Sigmoid colon (tissue), 6 donors: ENCODE measurements at regions not wholly inside any gene's neighbourhood (a gene's known extent, or its start where the extent isn't known, plus 50 kb on each side); places are given as distances from the start of the nearest gene placed in this dataset.

Experiments used
- DNase-seq: peaks from one replicate; pipeline ENCODE4 v3.0.0-alpha.2; 2019
- H3K27ac ChIP-seq, 4 donors: fragments of 200-600 bp; sonication (generic); one replicate each; pipeline ENCODE4 v1.5.1; 2016 to 2019; ENCODE audit warnings: mild to moderate bottlenecking in 1 of 4
- H3K27me3 ChIP-seq, 3 donors: fragments of 200-600 bp; sonication (generic); one replicate each; pipeline ENCODE4 v1.5.1; 2019; ENCODE audit warnings: mild to moderate bottlenecking in 1 of 3
- H3K36me3 ChIP-seq, 4 donors: fragments of 200-600 bp; sonication (generic); one replicate each; pipeline ENCODE4 v1.5.1; 2016 to 2019
- H3K4me1 ChIP-seq, 4 donors: fragments of 200-600 bp; sonication (generic); one replicate each; pipeline ENCODE4 v1.5.1; 2017 to 2019
- H3K4me3 ChIP-seq, 4 donors: fragments of 200-600 bp; sonication (generic); one replicate each; pipeline ENCODE4 v1.5.1; 2017 to 2019; ENCODE audit warnings: mild to moderate bottlenecking in 2 of 4, moderate library complexity in 1 of 4
- H3K9me3 ChIP-seq, 4 donors: fragments of 200-600 bp in 3 of 4; sonication (generic) in 3 of 4; one replicate each; pipeline versions ENCODE4 v1.5.1 to v1.6.1; 2013 to 2019
- EP300 ChIP-seq, 4 donors: sonication (generic); formaldehyde crosslinking; IDR thresholded peaks; one replicate each; pipeline ENCODE4 v1.6.1; 2017; ENCODE audit warnings: antibody characterized with exemption in 4 of 4
- POLR2A ChIP-seq, 2 donors: fragments of 450-650 bp; IDR thresholded peaks; one replicate each; pipeline ENCODE4 v1.6.1; 2016; ENCODE audit warnings: antibody characterized with exemption in 2 of 2, mild to moderate bottlenecking in 2 of 2, moderate library complexity in 2 of 2
- POLR2AphosphoS5 ChIP-seq, 4 donors: sonication (generic); formaldehyde crosslinking; IDR thresholded peaks; one replicate each; pipeline ENCODE4 v1.6.1; 2017; ENCODE audit warnings: antibody characterized with exemption in 4 of 4
- WGBS, 2 donors: extraction: QIAGEN DNeasy Blood & Tissue Kit; methylation state at CpG; one replicate each; pipeline ENCODE4 v1.1.7; 2013; 5-methylcytosine and 5-hydroxymethylcytosine counted together
- intact Hi-C: fragments of 100-400 bp; cut with DNase I; formaldehyde crosslinking; loops from one replicate; pipeline ENCODE4 v1.15.1; 2023
- TF ChIP-seq, protein P1 (sequence below), 4 experiments: fragments of 450-650 bp in 3 of 4; fragments of 200-600 bp in 1 of 4; IDR thresholded peaks; one replicate each; pipeline ENCODE4 v1.5.1; 2016 to 2019; ENCODE audit warnings: antibody characterized with exemption in 4 of 4, mild to moderate bottlenecking in 3 of 4, moderate library complexity in 2 of 4
- donor health status: healthy with polysubstance abuse.
- donor health status: healthy.

DNA sequence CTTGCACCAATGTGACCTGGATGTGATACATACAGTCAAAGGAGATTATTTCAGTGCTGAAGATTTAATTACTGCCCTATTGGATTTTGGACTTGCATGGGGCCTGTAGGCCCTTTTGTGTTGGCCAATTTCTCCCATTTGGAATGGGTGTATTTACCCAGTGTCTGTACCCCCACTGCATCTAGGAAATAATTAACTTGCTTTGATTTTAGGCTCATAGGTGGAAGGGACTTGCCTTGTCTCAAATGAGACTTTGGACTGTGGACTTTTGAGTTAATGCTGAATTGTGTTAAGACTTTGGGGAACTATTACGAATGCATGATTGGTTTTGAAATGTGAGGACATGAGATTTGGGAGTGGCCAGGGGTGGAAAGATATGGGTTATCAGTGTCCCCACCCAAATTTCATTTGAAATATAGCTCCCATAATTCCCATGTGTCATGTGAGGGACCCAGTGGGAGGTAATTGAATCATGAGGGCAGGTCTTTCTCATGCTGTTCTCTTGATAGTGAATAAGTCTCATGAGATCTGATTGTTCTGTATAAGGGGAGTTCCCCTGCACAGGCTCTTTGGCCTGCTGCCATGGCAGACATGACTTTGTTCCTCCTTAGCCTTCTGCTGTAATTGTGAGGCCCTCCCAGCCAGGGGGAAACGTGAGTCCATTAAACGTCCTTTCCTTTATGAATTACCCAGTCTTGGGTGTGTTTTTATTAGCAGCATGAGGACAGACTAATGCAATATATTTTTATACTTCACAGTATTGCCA lies 362.2 kb upstream of the SPANXN4 start:
- Histone ChIP-seq H3K27me3 (no peaks in the 10 kb centered on the region), H3K36me3 (no peaks in the 10 kb centered on the region), H3K9me3 (no peaks in the 10 kb centered on the region), H3K4me3 (no peak overlapping the region), H3K4me1 (no peaks in the 10 kb centered on the region), H3K27ac (no peak overlapping the region)
- TF ChIP-seq, protein P1, sequence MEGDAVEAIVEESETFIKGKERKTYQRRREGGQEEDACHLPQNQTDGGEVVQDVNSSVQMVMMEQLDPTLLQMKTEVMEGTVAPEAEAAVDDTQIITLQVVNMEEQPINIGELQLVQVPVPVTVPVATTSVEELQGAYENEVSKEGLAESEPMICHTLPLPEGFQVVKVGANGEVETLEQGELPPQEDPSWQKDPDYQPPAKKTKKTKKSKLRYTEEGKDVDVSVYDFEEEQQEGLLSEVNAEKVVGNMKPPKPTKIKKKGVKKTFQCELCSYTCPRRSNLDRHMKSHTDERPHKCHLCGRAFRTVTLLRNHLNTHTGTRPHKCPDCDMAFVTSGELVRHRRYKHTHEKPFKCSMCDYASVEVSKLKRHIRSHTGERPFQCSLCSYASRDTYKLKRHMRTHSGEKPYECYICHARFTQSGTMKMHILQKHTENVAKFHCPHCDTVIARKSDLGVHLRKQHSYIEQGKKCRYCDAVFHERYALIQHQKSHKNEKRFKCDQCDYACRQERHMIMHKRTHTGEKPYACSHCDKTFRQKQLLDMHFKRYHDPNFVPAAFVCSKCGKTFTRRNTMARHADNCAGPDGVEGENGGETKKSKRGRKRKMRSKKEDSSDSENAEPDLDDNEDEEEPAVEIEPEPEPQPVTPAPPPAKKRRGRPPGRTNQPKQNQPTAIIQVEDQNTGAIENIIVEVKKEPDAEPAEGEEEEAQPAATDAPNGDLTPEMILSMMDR (IDR thresholded peaks at IDR 0.05): no peak
- TF ChIP-seq EP300 (IDR thresholded peaks at IDR 0.05) (no peak), POLR2AphosphoS5 (IDR thresholded peaks at IDR 0.05) (no peak), POLR2A (IDR thresholded peaks at IDR 0.05) (no peak)
- intact Hi-C loops: no loop called here
- 6 to 42% methylated on average over 3 of the region's 3 CpGs for WGBS, 2 donors
- DNase-seq: no peak

DNA sequence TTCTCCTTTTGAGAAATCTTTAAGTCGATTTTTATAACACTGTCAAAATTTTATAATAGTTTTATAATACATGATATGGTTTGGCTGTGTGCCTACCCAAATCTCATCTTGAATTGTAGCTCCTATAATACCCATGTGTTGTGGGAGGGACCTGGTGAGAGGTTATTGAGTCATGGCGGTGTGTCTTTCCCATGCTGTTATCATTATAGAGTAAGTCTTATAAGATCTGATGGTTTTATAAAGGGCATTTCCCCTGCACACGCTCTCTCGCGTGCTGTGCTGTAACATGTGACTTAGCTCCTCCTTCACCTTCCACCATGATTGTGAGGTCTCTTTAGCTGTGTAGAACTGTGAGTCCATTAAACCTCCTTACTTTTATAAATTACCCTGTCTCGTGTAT lies 364.0 kb upstream of the SPANXN4 start:
- TF ChIP-seq, protein P1 (IDR thresholded peaks at IDR 0.05): no peak
- no peak for TF ChIP-seq EP300 (IDR thresholded peaks at IDR 0.05)
- no peak for TF ChIP-seq POLR2A (IDR thresholded peaks at IDR 0.05)
- no peak overlapping the region for H3K4me3 ChIP-seq
- H3K36me3 ChIP-seq: no peaks in the 10 kb centered on the region
- intact Hi-C loops: no loop called here
- no peak overlapping the region for H3K27ac ChIP-seq
- 16 to 79% methylated on average over 6 of the region's 6 CpGs for WGBS, 2 donors
- no peak for DNase-seq
- H3K4me1 ChIP-seq: no peaks in the 10 kb centered on the region
- H3K9me3 ChIP-seq: no peaks in the 10 kb centered on the region
- H3K27me3 ChIP-seq: no peaks in the 10 kb centered on the region

DNA sequence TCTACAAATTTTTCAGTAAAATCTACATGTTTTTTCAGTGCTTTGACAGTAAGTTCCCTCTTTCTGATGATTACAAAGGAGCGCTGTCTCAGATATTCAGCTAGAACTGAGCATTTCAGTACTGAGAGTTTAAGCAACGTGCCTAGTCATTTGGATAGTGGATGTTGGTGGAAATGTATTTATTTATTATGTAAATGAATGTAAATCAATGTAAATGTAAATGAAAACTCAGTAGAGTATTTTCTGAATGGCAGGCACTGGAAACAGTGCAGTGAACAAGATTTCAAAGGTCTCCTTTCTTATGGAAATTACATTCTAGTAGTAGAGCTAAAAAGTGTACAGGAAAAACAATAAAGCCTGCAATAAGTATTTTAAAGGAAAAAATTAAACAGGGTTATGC lies 370.2 kb upstream of the SPANXN4 start:
- TF ChIP-seq EP300 (IDR thresholded peaks at IDR 0.05) (no peak), POLR2AphosphoS5 (IDR thresholded peaks at IDR 0.05) (no peak), POLR2A (IDR thresholded peaks at IDR 0.05) (no peak)
- TF ChIP-seq, protein P1 (IDR thresholded peaks at IDR 0.05): no peak
- Histone ChIP-seq H3K4me3 (no peak overlapping the region), H3K4me1 (no peaks in the 10 kb centered on the region), H3K9me3 (no peaks in the 10 kb centered on the region), H3K27me3 (no peaks in the 10 kb centered on the region), H3K27ac (no peak overlapping the region), H3K36me3 (no peaks in the 10 kb centered on the region)
- intact Hi-C loops: no loop called here
- no peak for DNase-seq
- WGBS, 2 donors: 56 to 62% methylated on average over 2 of the region's 2 CpGs

DNA sequence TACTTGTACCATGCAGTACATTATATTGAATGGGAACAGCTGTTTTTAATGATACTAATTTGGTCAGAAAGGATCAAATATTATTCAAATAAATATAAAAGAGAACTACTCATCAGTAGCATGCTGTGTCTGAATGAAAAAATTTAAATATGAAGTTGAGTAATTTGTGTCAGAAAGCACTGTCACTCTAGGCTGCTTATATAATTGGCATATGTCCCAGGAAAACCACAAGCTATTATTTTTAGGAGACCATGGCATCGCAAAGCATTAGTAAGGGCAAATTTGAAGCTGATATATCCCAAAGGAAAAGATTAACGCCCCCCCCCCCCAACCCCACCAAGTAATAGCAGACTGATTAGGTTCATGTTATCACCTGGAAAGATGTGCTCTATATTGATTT lies 388.5 kb upstream of the SPANXN4 start:
- intact Hi-C loops: no loop called here
- Histone ChIP-seq H3K4me1 (no peaks in the 10 kb centered on the region), H3K4me3 (no peak overlapping the region), H3K27me3 (no peaks in the 10 kb centered on the region), H3K9me3 (no peaks in the 10 kb centered on the region), H3K36me3 (no peaks in the 10 kb centered on the region), H3K27ac (no peak overlapping the region)
- DNase-seq: no peak
- TF ChIP-seq POLR2AphosphoS5 (IDR thresholded peaks at IDR 0.05) (no peak), EP300 (IDR thresholded peaks at IDR 0.05) (no peak), POLR2A (IDR thresholded peaks at IDR 0.05) (no peak)
- TF ChIP-seq, protein P1 (IDR thresholded peaks at IDR 0.05): no peak
- 47 to 50% methylated on average over 2 of the region's 2 CpGs for WGBS, 2 donors

DNA sequence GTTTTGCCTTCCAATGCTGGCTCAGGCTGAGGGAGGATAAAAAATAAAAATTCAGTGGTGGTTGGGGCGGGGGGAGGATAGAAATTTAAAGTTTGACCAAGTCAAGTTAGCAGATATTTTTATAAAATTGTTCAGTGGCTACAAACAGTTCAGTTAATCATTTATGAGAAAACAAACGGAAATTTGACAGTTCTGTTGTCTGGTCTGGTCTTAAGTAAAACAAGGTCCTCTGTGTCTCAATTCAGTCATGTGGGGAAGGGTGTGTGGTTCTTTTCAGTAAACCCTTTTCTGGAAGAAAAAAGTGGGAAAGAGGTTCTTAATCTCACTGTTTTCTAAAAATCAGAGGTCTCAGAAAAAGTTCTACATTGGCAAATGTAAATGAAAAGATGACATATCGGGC lies 409.1 kb upstream of the SPANXN4 start:
- Histone ChIP-seq H3K27ac (no peak overlapping the region), H3K4me1 (no peaks in the 10 kb centered on the region), H3K27me3 (no peaks in the 10 kb centered on the region), H3K36me3 (no peaks in the 10 kb centered on the region), H3K4me3 (no peak overlapping the region), H3K9me3 (no peaks in the 10 kb centered on the region)
- WGBS, 2 donors: 44 to 76% methylated on average over 3 of the region's 3 CpGs
- intact Hi-C loops: no loop called here
- TF ChIP-seq POLR2AphosphoS5 (IDR thresholded peaks at IDR 0.05) (no peak), EP300 (IDR thresholded peaks at IDR 0.05) (no peak), POLR2A (IDR thresholded peaks at IDR 0.05) (no peak)
- TF ChIP-seq, protein P1 (IDR thresholded peaks at IDR 0.05): no peak
- no peak for DNase-seq
